Liver (tissue), 8 donors: ENCODE measurements at regions not wholly inside any gene's neighbourhood (a gene's known extent, or its start where the extent isn't known, plus 50 kb on each side); places are given as distances from the start of the nearest gene placed in this dataset.

Experiments
- DNase-seq: peaks from one replicate; pipeline ENCODE4 v3.0.0-alpha.2; 2017; ENCODE audit warnings: low spot score
- H3K27ac ChIP-seq, 2 donors: one replicate each; pipeline ENCODE4 v1.7.0; 2013; ENCODE audit warnings: inconsistent platforms in 2 of 2, low read length in 2 of 2, control low read depth in 1 of 2, low read depth in 1 of 2, mild to moderate bottlenecking in 1 of 2
- H3K27me3 ChIP-seq, 4 donors: one replicate each; pipeline versions ENCODE4 v1.6.1 to v1.7.0; 2013; ENCODE audit warnings: low read length in 3 of 4, inconsistent platforms in 1 of 4, mild to moderate bottlenecking in 1 of 4, moderate library complexity in 1 of 4; ENCODE audit not compliant: control insufficient read depth in 4 of 4, insufficient read depth in 4 of 4
- H3K36me3 ChIP-seq, 4 donors: one replicate each; pipeline versions ENCODE4 v1.6.1 to v1.7.0; 2013; ENCODE audit warnings: low read length in 3 of 4, mild to moderate bottlenecking in 3 of 4, low read depth in 1 of 4, moderate library complexity in 1 of 4; ENCODE audit not compliant: control insufficient read depth in 4 of 4, insufficient read depth in 3 of 4
- H3K4me1 ChIP-seq, 4 donors: one replicate each; pipeline versions ENCODE4 v1.6.1 to v1.7.0; 2013; ENCODE audit warnings: low read length in 3 of 4, mild to moderate bottlenecking in 3 of 4, moderate library complexity in 1 of 4; ENCODE audit not compliant: control insufficient read depth in 4 of 4, insufficient read depth in 4 of 4
- H3K4me3 ChIP-seq, 3 donors: one replicate each; pipeline versions ENCODE4 v1.6.1 to v1.7.0; 2013; ENCODE audit warnings: low read length in 3 of 3, control low read depth in 1 of 3, low read depth in 1 of 3, mild to moderate bottlenecking in 1 of 3
- H3K9ac ChIP-seq, 2 donors: one replicate each; pipeline ENCODE4 v1.7.0; 2013; ENCODE audit warnings: low read length in 2 of 2, mild to moderate bottlenecking in 2 of 2, moderate library complexity in 2 of 2, control low read depth in 1 of 2, low read depth in 1 of 2
- H3K9me3 ChIP-seq, 4 donors: one replicate each; pipeline versions ENCODE4 v1.6.1 to v1.7.0; 2013; ENCODE audit warnings: low read length in 3 of 4; ENCODE audit not compliant: control insufficient read depth in 4 of 4
- EGR1 ChIP-seq, 2 donors: IDR thresholded peaks; 2 replicates each; pipeline ENCODE4 v1.6.1; 2016 to 2018; ENCODE audit warnings: antibody characterized with exemption in 2 of 2, low read depth in 2 of 2
- FOXA1 ChIP-seq: IDR thresholded peaks from 2 replicates; pipeline ENCODE4 v1.6.1; 2016; ENCODE audit warnings: antibody characterized with exemption
- FOXA2 ChIP-seq: IDR thresholded peaks from 2 replicates; pipeline ENCODE4 v1.6.1; 2016; ENCODE audit warnings: antibody characterized with exemption
- GABPA ChIP-seq, 2 donors: IDR thresholded peaks in 1 of 2; conservative IDR thresholded peaks in 1 of 2; 2 replicates each; pipeline ENCODE4 v1.6.1; 2016; ENCODE audit warnings: antibody characterized with exemption in 2 of 2, mild to moderate bottlenecking in 1 of 2, moderate library complexity in 1 of 2
- HNF4A ChIP-seq, 2 donors: conservative IDR thresholded peaks; 2 replicates each; pipeline ENCODE4 v1.6.1; 2016; ENCODE audit warnings: antibody characterized with exemption in 2 of 2, mild to moderate bottlenecking in 2 of 2
- JUND ChIP-seq, 2 donors: IDR thresholded peaks; 2 replicates each; pipeline ENCODE4 v1.6.1; 2016; ENCODE audit warnings: antibody characterized with exemption in 2 of 2
- NR2F2 ChIP-seq: IDR thresholded peaks from 2 replicates; pipeline ENCODE4 v1.6.1; 2016; ENCODE audit warnings: antibody characterized with exemption
- RAD21 ChIP-seq, 2 donors: IDR thresholded peaks; 2 replicates each; pipeline ENCODE4 v1.6.1; 2016; ENCODE audit warnings: antibody characterized with exemption in 2 of 2, mild to moderate bottlenecking in 2 of 2
- RXRA ChIP-seq, 2 donors: IDR thresholded peaks; 2 replicates each; pipeline ENCODE4 v1.6.1; 2017 to 2018; ENCODE audit warnings: antibody characterized with exemption in 2 of 2, mild to moderate bottlenecking in 1 of 2
- SP1 ChIP-seq: IDR thresholded peaks from 2 replicates; pipeline ENCODE4 v1.6.1; 2018; ENCODE audit warnings: antibody characterized with exemption, mild to moderate bottlenecking
- TAF1 ChIP-seq: conservative IDR thresholded peaks from 2 replicates; pipeline ENCODE4 v1.6.1; 2016; ENCODE audit warnings: antibody characterized with exemption, mild to moderate bottlenecking
- YY1 ChIP-seq: IDR thresholded peaks from 2 replicates; pipeline ENCODE4 v1.6.1; 2016; ENCODE audit warnings: antibody characterized with exemption, mild to moderate bottlenecking
- WGBS: extraction: QIAGEN DNeasy Blood & Tissue Kit; methylation state at CpG from one replicate; pipeline ENCODE4 v1.1.7; 2013; 5-methylcytosine and 5-hydroxymethylcytosine counted together
- TF ChIP-seq, protein P1 (sequence below): IDR thresholded peaks from 2 replicates; pipeline ENCODE4 v1.6.1; 2016; ENCODE audit warnings: antibody characterized with exemption
- TF ChIP-seq, protein P2 (sequence below): IDR thresholded peaks from 2 replicates; pipeline ENCODE4 v1.6.1; 2016; ENCODE audit warnings: antibody characterized with exemption, mild to moderate bottlenecking
- TF ChIP-seq, protein P3 (sequence below): IDR thresholded peaks from 2 replicates; pipeline ENCODE4 v1.6.1; 2016; ENCODE audit warnings: antibody characterized with exemption
- TF ChIP-seq, protein P4 (sequence below): fragments of 150-350 bp; IDR thresholded peaks from 2 replicates; pipeline ENCODE4 v1.5.1; 2017; ENCODE audit warnings: improper control_type of control experiment, low read depth, low read length; ENCODE audit not compliant: missing input control
- TF ChIP-seq, protein P5 (sequence below): IDR thresholded peaks from 2 replicates; pipeline ENCODE4 v1.6.1; 2016; ENCODE audit warnings: antibody characterized with exemption
- donor health status: healthy.
- donor health status: healthy.
- donor health status: healthy.
- donor health status: healthy.
- donor health status: healthy.

DNA sequence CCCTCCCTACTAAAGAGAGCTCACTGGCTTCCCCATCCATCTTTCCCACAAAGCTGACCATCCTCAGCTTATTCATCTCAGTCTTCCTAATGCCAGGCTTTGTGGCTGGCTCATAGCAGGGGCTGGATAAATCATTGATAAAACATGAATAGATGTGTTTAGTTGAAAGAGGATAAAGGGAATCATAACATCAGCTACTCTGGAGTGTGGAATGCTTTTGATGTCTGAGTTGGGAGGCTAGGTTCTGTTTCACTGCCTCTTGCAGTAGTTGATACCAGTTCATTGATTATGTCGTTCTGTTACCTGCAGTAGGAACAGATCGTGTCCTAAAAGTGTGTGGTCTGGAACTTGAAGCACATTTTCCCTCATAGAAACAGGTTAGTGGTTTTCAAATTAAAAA is 66.3 kb upstream of the HK2 start:
- H3K36me3 ChIP-seq = no peaks in the 10 kb centered on the region
- no peak overlapping the region for H3K4me3 ChIP-seq
- 73% methylated on average over 2 of the region's 2 CpGs for WGBS
- no peak for TF ChIP-seq SP1
- TF ChIP-seq EGR1 (IDR thresholded peaks at IDR 0.05; ENCODE audit: low read depth in 2 of 2) = no peak
- TF ChIP-seq FOXA1 = no peak
- TF ChIP-seq, protein P1, sequence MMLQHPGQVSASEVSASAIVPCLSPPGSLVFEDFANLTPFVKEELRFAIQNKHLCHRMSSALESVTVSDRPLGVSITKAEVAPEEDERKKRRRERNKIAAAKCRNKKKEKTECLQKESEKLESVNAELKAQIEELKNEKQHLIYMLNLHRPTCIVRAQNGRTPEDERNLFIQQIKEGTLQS = no peak
- no peak for TF ChIP-seq RXRA (IDR thresholded peaks at IDR 0.05)
- TF ChIP-seq HNF4A (conservative IDR thresholded peaks at IDR 0.05) = no peak
- TF ChIP-seq, protein P2, sequence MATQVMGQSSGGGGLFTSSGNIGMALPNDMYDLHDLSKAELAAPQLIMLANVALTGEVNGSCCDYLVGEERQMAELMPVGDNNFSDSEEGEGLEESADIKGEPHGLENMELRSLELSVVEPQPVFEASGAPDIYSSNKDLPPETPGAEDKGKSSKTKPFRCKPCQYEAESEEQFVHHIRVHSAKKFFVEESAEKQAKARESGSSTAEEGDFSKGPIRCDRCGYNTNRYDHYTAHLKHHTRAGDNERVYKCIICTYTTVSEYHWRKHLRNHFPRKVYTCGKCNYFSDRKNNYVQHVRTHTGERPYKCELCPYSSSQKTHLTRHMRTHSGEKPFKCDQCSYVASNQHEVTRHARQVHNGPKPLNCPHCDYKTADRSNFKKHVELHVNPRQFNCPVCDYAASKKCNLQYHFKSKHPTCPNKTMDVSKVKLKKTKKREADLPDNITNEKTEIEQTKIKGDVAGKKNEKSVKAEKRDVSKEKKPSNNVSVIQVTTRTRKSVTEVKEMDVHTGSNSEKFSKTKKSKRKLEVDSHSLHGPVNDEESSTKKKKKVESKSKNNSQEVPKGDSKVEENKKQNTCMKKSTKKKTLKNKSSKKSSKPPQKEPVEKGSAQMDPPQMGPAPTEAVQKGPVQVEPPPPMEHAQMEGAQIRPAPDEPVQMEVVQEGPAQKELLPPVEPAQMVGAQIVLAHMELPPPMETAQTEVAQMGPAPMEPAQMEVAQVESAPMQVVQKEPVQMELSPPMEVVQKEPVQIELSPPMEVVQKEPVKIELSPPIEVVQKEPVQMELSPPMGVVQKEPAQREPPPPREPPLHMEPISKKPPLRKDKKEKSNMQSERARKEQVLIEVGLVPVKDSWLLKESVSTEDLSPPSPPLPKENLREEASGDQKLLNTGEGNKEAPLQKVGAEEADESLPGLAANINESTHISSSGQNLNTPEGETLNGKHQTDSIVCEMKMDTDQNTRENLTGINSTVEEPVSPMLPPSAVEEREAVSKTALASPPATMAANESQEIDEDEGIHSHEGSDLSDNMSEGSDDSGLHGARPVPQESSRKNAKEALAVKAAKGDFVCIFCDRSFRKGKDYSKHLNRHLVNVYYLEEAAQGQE = no peak
- no peak for TF ChIP-seq NR2F2
- no peak for TF ChIP-seq FOXA2
- TF ChIP-seq TAF1 = no peak
- TF ChIP-seq, protein P3, sequence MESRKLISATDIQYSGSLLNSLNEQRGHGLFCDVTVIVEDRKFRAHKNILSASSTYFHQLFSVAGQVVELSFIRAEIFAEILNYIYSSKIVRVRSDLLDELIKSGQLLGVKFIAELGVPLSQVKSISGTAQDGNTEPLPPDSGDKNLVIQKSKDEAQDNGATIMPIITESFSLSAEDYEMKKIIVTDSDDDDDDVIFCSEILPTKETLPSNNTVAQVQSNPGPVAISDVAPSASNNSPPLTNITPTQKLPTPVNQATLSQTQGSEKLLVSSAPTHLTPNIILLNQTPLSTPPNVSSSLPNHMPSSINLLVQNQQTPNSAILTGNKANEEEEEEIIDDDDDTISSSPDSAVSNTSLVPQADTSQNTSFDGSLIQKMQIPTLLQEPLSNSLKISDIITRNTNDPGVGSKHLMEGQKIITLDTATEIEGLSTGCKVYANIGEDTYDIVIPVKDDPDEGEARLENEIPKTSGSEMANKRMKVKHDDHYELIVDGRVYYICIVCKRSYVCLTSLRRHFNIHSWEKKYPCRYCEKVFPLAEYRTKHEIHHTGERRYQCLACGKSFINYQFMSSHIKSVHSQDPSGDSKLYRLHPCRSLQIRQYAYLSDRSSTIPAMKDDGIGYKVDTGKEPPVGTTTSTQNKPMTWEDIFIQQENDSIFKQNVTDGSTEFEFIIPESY = no peak
- no peak for TF ChIP-seq YY1
- TF ChIP-seq, protein P4, sequence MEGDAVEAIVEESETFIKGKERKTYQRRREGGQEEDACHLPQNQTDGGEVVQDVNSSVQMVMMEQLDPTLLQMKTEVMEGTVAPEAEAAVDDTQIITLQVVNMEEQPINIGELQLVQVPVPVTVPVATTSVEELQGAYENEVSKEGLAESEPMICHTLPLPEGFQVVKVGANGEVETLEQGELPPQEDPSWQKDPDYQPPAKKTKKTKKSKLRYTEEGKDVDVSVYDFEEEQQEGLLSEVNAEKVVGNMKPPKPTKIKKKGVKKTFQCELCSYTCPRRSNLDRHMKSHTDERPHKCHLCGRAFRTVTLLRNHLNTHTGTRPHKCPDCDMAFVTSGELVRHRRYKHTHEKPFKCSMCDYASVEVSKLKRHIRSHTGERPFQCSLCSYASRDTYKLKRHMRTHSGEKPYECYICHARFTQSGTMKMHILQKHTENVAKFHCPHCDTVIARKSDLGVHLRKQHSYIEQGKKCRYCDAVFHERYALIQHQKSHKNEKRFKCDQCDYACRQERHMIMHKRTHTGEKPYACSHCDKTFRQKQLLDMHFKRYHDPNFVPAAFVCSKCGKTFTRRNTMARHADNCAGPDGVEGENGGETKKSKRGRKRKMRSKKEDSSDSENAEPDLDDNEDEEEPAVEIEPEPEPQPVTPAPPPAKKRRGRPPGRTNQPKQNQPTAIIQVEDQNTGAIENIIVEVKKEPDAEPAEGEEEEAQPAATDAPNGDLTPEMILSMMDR = no peak
- TF ChIP-seq GABPA (IDR thresholded peaks at IDR 0.05 in 1 of 2, conservative IDR thresholded peaks at IDR 0.05 in 1 of 2) = no peak
- TF ChIP-seq, protein P5, sequence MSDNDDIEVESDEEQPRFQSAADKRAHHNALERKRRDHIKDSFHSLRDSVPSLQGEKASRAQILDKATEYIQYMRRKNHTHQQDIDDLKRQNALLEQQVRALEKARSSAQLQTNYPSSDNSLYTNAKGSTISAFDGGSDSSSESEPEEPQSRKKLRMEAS = no peak
- no peak for TF ChIP-seq JUND (IDR thresholded peaks at IDR 0.05)
- TF ChIP-seq RAD21 (IDR thresholded peaks at IDR 0.05) = no peak
- H3K4me1 ChIP-seq = peaks cover 0 to 2% (median 0%) of the 10 kb centered on the region in 4 donors
- H3K9me3 ChIP-seq = no peaks in the 10 kb centered on the region
- DNase-seq = no peak
- H3K27me3 ChIP-seq = no peaks in the 10 kb centered on the region
- H3K27ac ChIP-seq = no peak overlapping the region
- H3K9ac ChIP-seq = no peak overlapping the region
